ELF-1 (cell line): ENCODE measurements at regions not wholly inside any gene's neighbourhood (a gene's known extent, or its start where the extent isn't known, plus 50 kb on each side); places are given as distances from the start of the nearest gene placed in this dataset.
"Not testable (repeated sequence)": the region's sequence is repeated elsewhere in the genome, so short reads cannot be mapped to it uniquely, and the experiment has no call there.

Experiments
- DNase-seq: peaks from one replicate; pipeline ENCODE4 v3.0.0-alpha.2; 2016; ENCODE audit warnings: low read depth, low spot score

- peak; percentile 25 for DNase-seq
These were observed 1941.1 kb upstream of the C9orf72 start for GRCh38 chr9:29514336-29514735.

DNA sequence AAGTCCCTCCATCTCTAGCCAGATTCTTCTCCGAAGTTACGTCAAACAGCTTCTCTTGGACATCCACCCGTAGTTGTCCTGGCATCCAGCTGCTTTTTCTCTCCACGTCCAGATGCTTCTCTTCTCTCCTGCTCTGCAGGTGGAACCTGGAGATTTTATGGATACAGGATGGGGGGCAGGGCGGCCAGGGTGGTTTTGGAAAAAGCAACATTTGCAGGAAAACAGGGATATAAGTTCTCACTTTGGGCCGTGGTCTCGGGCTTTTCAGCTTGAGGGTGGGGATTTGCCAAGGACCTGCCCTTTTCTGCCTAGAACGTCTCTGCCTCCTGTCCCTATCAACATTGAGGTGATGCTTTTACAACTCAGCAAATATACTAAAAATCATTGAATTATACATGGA lies 1941.6 kb upstream of the C9orf72 start:
- peak; percentile 3 for DNase-seq

DNA sequence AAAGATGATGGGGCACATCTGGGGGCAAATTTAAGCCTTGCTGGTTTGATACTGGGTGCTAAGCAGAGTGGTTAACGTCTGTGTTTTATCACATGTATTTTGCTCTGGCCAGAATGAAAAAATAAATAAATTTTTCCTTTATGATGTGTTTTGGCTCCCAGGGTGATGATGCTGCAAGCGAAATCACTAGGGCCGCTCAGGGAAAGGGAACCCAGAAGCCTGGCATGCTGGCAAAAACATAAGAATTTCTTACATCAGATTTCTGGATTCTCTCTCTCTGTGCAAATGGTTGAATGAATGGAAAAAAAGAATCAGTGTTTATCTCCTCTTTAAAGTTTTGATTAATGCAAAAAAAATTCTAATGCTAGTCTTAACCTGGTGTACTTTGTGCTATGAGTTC lies 1975.2 kb upstream of the C9orf72 start:
- DNase-seq, result no peak

- no peak for DNase-seq
These were observed 1982.2 kb upstream of the C9orf72 start for GRCh38 chr9:29555502-29555901.

- no peak for DNase-seq
These were observed 1983.0 kb upstream of the C9orf72 start for GRCh38 chr9:29556317-29556716.

DNA sequence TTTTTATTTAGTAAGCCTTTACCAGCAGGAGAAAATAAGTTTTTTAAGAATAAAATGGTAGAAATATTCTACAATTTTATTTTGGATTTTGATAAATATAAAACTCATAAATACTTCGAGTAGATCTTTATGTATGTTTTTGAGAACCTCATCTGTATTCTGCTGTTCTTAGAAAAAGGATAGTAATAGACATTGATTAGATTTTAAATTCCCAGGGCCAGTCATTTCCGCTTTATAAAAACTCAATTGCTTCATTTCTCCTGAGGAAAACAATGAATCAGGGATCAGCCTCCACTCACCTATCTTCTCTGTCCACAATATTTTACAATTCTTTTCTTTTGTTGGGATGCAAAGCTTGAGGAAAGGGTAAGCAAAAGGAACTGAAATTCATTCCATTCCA lies 1983.5 kb upstream of the C9orf72 start:
- no peak for DNase-seq

DNA sequence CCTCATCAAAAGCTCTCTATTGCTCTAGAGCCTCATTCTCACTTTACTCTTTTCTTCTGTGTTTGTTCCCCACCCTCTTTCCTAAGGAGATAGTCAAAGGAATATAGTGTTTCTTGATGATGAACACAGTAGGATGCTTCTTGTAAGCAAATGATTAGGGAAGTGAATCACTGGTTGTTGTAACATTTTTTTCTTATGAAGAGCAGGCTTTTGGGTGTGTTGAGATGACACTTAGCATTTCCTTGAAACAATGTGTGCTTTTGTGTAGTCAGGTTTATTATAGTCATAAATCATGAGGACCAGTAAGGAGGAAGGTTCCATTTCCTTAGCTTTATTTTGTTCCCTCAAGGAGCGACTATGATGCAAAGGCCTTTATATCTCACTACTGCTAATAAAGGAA lies 1991.3 kb upstream of the C9orf72 start:
- DNase-seq, result no peak

DNA sequence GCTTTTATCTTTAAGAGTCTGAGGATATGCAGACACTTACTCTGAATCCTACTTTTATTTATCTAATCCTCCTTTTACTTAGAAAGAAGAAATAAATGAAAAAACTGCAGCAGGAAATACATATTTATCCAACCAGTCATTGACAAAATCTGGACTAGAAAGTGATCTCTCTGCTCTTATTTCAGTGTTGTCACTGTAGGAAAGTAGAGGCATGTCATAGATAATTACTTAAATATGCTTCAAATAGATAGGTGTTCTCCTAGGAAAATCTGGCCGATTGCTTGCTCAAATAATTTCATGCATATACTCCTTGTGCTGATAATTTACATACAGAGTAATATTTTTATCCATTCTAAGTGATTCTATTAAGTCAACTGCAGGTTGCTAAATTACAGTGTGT lies 2001.9 kb upstream of the C9orf72 start:
- DNase-seq, result no peak

GRCh38 chr9:29588361-29588760 lies 2015.1 kb upstream of the C9orf72 start:
- DNase-seq, result no peak

GRCh38 chr9:29609282-29609681 lies 2036.0 kb upstream of the C9orf72 start:
- no peak for DNase-seq

GRCh38 chr9:29613773-29614172 lies 2040.5 kb upstream of the C9orf72 start:
- DNase-seq, result no peak

- no peak for DNase-seq
These were observed 2043.6 kb upstream of the C9orf72 start for GRCh38 chr9:29616844-29617243.

- no peak for DNase-seq
These were observed 2052.0 kb upstream of the C9orf72 start for GRCh38 chr9:29625292-29625731.

- DNase-seq, result no peak
These were observed 2052.7 kb upstream of the C9orf72 start for GRCh38 chr9:29625931-29626330.

- not testable (repeated sequence) for DNase-seq
These were observed 2055.6 kb upstream of the C9orf72 start for GRCh38 chr9:29628856-29629255.

DNA sequence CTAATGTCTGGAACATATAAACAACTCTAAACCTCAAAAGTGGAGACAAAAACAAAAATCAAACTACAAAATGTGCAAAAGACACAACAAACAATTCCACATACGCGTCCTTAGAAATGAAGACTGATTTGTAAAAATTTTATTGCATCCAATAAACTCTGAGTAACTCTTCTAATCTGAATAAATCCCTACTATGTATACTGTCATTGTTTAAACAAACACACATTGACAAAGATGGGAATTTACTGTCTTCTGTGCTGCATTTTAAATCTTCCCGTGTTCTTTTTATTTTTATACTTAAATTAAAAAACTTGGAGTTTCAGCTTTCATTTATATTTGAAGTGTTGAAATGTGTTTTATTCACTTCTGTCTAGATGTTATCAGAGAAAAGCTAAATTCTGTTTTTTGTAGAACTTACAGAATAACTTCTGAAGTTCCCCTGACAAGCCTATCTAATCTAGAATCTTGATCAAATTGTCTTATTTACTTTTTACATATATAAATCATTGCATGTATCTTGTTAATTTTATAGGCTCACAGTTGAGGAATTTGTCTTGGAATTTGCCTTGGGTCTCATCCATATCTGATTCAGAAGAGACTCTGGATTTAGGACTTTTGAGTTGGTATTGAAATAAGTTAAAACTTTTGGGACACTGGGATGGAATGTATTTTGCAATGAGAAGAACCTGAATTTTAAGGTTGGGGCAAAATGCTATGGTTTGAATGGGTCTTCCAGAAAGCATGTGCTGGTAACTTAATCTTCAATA lies 2064.4 kb upstream of the C9orf72 start:
- DNase-seq, result no peak

DNA sequence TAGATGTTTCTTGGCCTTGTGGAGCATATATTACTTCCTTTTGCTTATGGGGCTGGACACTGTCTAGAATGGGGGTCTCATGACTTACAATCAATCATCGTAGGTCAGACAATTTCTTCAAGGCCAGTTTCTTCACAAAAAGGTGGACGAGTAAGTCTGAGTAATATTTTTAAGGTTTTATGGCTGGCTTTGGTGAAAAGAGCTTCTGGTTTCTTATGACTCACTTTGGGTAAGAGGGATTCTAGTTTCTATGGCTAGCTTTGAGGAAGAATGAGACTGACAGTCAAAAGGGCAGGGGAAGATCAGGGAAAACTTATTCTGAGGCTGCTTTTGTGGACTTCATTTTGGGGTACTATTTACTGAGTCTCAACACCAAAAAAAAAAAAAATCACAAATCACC lies 2067.2 kb upstream of the C9orf72 start:
- DNase-seq, result no peak

DNA sequence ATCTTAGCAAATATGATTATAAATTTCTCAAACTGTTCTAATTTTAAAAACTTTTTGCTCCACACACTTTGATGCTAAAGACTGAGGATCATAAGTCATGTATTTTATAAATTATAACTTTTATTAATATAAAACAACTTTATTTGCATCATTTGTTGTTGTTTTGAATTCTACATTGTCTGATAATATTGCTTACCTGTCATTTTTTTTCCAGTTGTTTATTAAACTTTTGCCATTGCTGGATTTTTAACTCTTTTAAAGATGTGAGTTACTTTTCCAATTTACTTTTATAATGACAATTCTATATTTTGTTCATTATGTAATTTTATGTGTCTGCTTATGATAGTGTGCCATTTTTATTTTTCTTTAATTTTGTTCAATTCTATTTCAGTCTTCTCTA lies 2071.2 kb upstream of the C9orf72 start:
- no peak for DNase-seq

DNA sequence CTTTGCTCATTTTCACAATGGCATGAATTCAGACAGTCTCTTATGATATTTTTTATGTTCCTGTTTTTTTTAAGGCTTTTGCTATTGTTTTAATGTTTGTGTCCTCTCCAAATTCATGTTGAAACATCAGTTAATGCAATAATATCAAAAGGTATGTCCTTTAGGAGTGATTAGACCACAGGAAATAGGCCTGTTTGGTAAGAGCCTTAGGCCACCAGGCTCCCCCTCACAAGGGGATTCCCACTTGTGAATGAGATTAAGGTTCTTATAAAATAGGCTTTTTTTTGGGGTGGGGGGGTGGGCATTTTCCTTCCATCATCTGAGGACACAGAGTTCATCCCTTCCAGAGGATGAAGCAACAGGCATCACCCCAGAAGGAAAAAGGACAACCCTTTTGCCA lies 2074.2 kb upstream of the C9orf72 start:
- DNase-seq, result no peak

GRCh38 chr9:29648132-29648531 lies 2074.9 kb upstream of the C9orf72 start:
- no peak for DNase-seq

DNA sequence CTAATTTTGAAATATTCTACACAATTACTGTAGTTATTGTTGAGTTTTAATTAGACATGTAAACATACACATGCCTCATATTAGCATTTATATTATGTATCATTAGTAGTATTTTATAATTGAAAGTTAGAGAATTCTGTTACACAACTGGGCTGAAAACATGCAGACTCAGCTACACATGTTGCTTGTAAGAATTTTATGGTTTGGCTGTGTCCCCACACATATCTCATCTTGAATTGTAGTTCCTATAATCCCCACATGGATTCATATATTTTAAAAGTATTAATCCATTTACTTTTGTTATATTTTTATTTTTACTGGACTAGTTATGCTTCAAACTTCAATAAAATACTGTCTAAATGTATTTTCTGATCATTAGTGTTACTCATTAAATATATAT lies 2075.3 kb upstream of the C9orf72 start:
- DNase-seq, result no peak

- DNase-seq, result no peak
These were observed 2083.5 kb upstream of the C9orf72 start for GRCh38 chr9:29656641-29657406.

- DNase-seq, result no peak
These were observed 2084.5 kb upstream of the C9orf72 start for GRCh38 chr9:29657821-29658220.
